ENCODE measurements at regions not wholly inside any gene's neighbourhood (a gene's known extent, or its start where the extent isn't known, plus 50 kb on each side); places are given as distances from the start of the nearest gene placed in this dataset.

- no peak for TF ChIP-seq CTCF (IDR thresholded peaks at IDR 0.05)
- TF ChIP-seq ZFX (IDR thresholded peaks at IDR 0.05; ENCODE audit: borderline replicate concordance) = no peak
Observed at GRCh38 chr20:55656231-55656775, 349.0 kb downstream of the CBLN4 start.
